ENCODE measurements at regions not wholly inside any gene's neighbourhood (a gene's known extent, or its start where the extent isn't known, plus 50 kb on each side); places are given as distances from the start of the nearest gene placed in this dataset.

GRCh38 chr13:75123428-75123827 lies 358.5 kb downstream of the TBC1D4 start:
- no peaks in the 10 kb centered on the region for H3K36me3 ChIP-seq (ENCODE audit: low read length)
- H3K27ac ChIP-seq (ENCODE audit: low read depth, low read length) = no peak overlapping the region
- H2AFZ ChIP-seq (ENCODE audit: low read depth, low read length, severe bottlenecking) = no peak overlapping the region
- no peaks in the 10 kb centered on the region for H3F3A ChIP-seq (ENCODE audit: insufficient read depth)
- H4K20me1 ChIP-seq (ENCODE audit: low read depth, low read length) = no peaks in the 10 kb centered on the region
- H3K9me3 ChIP-seq (ENCODE audit: insufficient read depth, low read length) = no peaks in the 10 kb centered on the region
- no peak overlapping the region for H3K4me2 ChIP-seq (ENCODE audit: low read depth, low read length, poor library complexity, severe bottlenecking)
- TF ChIP-seq EZH2phosphoT487 (conservative IDR thresholded peaks at IDR 0.05; ENCODE audit: low read length) (no peak), CTCF (IDR thresholded peaks at IDR 0.05; ENCODE audit: insufficient read depth, low read length, poor library complexity, severe bottlenecking) (no peak)
- H3K9me2 ChIP-seq (replicated peaks; ENCODE audit: insufficient read depth, low read length) = no peaks in the 10 kb centered on the region
- H3K9ac ChIP-seq (ENCODE audit: low read length) = no peak overlapping the region
- H3K79me2 ChIP-seq (ENCODE audit: insufficient read depth, low read length) = no peaks in the 10 kb centered on the region
- no peak overlapping the region for H3K4me3 ChIP-seq (ENCODE audit: insufficient read depth, low read length, poor library complexity, severe bottlenecking)
- H3K27me3 ChIP-seq (ENCODE audit: low read length) = 0 out of 2 replicates have a peak, but pooled peaks cover 2% of the 10 kb centered on the region

GRCh38 chr13:75120085-75120484 lies 361.9 kb downstream of the TBC1D4 start:
- Histone ChIP-seq H3K4me2 (ENCODE audit: low read depth, low read length, poor library complexity, severe bottlenecking) (no peak overlapping the region), H3F3A (ENCODE audit: insufficient read depth) (no peaks in the 10 kb centered on the region), H2AFZ (ENCODE audit: low read depth, low read length, severe bottlenecking) (no peak overlapping the region), H3K36me3 (ENCODE audit: low read length) (no peaks in the 10 kb centered on the region), H3K4me3 (ENCODE audit: insufficient read depth, low read length, poor library complexity, severe bottlenecking) (no peak overlapping the region), H3K27ac (ENCODE audit: low read depth, low read length) (no peak overlapping the region), H4K20me1 (ENCODE audit: low read depth, low read length) (no peaks in the 10 kb centered on the region), H3K79me2 (ENCODE audit: insufficient read depth, low read length) (no peaks in the 10 kb centered on the region), H3K27me3 (ENCODE audit: low read length) (no peaks in the 10 kb centered on the region), H3K9me3 (ENCODE audit: insufficient read depth, low read length) (no peaks in the 10 kb centered on the region), H3K9ac (ENCODE audit: low read length) (no peak overlapping the region), H3K9me2 (replicated peaks; ENCODE audit: insufficient read depth, low read length) (no peaks in the 10 kb centered on the region)
- TF ChIP-seq CTCF (IDR thresholded peaks at IDR 0.05; ENCODE audit: insufficient read depth, low read length, poor library complexity, severe bottlenecking) (no peak), EZH2phosphoT487 (conservative IDR thresholded peaks at IDR 0.05; ENCODE audit: low read length) (no peak)

GRCh38 chr13:75115171-75115570 lies 366.8 kb downstream of the TBC1D4 start:
- H2AFZ ChIP-seq (ENCODE audit: low read depth, low read length, severe bottlenecking) = no peak overlapping the region
- H3K27me3 ChIP-seq (ENCODE audit: low read length) = no peaks in the 10 kb centered on the region
- no peak overlapping the region for H3K4me2 ChIP-seq (ENCODE audit: low read depth, low read length, poor library complexity, severe bottlenecking)
- TF ChIP-seq CTCF (IDR thresholded peaks at IDR 0.05; ENCODE audit: insufficient read depth, low read length, poor library complexity, severe bottlenecking) = no peak
- TF ChIP-seq EZH2phosphoT487 (conservative IDR thresholded peaks at IDR 0.05; ENCODE audit: low read length) = no peak
- H3K27ac ChIP-seq (ENCODE audit: low read depth, low read length) = no peak overlapping the region
- no peaks in the 10 kb centered on the region for H3K9me2 ChIP-seq (replicated peaks; ENCODE audit: insufficient read depth, low read length)
- no peaks in the 10 kb centered on the region for H3K36me3 ChIP-seq (ENCODE audit: low read length)
- no peaks in the 10 kb centered on the region for H3K9me3 ChIP-seq (ENCODE audit: insufficient read depth, low read length)
- no peaks in the 10 kb centered on the region for H4K20me1 ChIP-seq (ENCODE audit: low read depth, low read length)
- H3K79me2 ChIP-seq (ENCODE audit: insufficient read depth, low read length) = no peaks in the 10 kb centered on the region
- no peaks in the 10 kb centered on the region for H3F3A ChIP-seq (ENCODE audit: insufficient read depth)
- H3K9ac ChIP-seq (ENCODE audit: low read length) = no peak overlapping the region
- H3K4me3 ChIP-seq (ENCODE audit: insufficient read depth, low read length, poor library complexity, severe bottlenecking) = no peak overlapping the region

Data from SU-DHL-6 (cell line).